Upper lobe of left lung (tissue), 4 donors: ENCODE measurements at regions not wholly inside any gene's neighbourhood (a gene's known extent, or its start where the extent isn't known, plus 50 kb on each side); places are given as distances from the start of the nearest gene placed in this dataset.

ENCODE experiments used
- EP300 ChIP-seq, 4 donors: sonication (generic); formaldehyde crosslinking; IDR thresholded peaks; one replicate each; pipeline ENCODE4 v1.5.1; 2017; ENCODE audit warnings: antibody characterized with exemption in 4 of 4, control low read depth in 2 of 4
- POLR2AphosphoS5 ChIP-seq, 2 donors: sonication (generic); formaldehyde crosslinking; IDR thresholded peaks; one replicate each; pipeline ENCODE4 v1.5.1; 2017; ENCODE audit warnings: antibody characterized with exemption in 2 of 2

GRCh38 chr12:66048835-66049537 is 81.6 kb downstream of the LLPH start:
- TF ChIP-seq POLR2AphosphoS5 (IDR thresholded peaks at IDR 0.05) (no peak), EP300 (IDR thresholded peaks at IDR 0.05) (no peak)
